C4-2B (cell line): ENCODE measurements at regions not wholly inside any gene's neighbourhood (a gene's known extent, or its start where the extent isn't known, plus 50 kb on each side); places are given as distances from the start of the nearest gene placed in this dataset.

Experiments
- H3K27ac ChIP-seq: fragments of 450-650 bp; 2 replicates; pipeline ENCODE4 v1.5.1; 2017
- CTCF ChIP-seq: fragments of 450-650 bp; conservative IDR thresholded peaks from 2 replicates; pipeline ENCODE4 v1.5.1; 2017; ENCODE audit warnings: mild to moderate bottlenecking
- ZFX ChIP-seq: fragments of 450-650 bp; IDR thresholded peaks from 2 replicates; pipeline ENCODE4 v1.6.1; 2017

DNA sequence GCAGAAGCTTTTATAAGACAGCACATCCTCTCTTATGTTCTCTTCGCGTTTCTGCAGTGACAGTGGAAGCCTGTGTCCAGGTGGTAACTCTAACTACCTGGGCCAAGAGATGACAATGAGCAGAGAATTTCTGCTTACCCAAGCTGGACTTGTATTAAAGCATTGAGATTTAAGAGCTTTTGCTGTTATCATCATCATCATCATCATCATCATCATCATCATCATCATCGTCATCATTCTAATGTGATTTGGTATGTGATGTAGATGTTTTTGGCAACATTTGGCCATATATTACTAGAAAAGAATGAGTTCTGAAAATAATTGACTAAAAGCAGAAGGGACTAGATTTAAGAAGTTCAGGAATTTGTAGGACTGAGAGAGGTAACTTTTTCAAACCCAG, 401.3 kb downstream of the BRINP1 start:
- TF ChIP-seq ZFX (no peak), CTCF (no peak)

DNA sequence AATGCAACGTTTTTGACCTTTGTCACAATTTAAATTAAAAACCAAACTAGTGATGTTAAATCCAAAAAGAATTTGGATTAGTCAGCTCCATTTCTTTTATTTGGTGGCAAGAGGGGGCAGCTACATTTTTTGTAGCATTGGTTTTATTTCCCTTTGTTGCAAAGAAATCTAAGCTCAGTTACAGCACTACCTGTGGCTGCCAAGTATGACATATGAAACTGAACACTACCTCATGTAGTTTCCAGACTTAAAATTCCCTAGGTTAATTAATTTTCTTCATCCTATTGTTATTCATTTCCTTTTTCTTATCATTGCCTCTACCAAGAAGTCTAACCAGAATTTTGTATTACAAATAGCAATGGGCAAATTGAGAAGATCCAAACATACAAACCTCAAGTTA, 393.5 kb downstream of the BRINP1 start:
- no peak overlapping the region for H3K27ac ChIP-seq
- no peak for TF ChIP-seq ZFX
- no peak for TF ChIP-seq CTCF

More for the DNA sequence above, 401.3 kb downstream of the BRINP1 start:
- H3K27ac ChIP-seq, result no peak overlapping the region

DNA sequence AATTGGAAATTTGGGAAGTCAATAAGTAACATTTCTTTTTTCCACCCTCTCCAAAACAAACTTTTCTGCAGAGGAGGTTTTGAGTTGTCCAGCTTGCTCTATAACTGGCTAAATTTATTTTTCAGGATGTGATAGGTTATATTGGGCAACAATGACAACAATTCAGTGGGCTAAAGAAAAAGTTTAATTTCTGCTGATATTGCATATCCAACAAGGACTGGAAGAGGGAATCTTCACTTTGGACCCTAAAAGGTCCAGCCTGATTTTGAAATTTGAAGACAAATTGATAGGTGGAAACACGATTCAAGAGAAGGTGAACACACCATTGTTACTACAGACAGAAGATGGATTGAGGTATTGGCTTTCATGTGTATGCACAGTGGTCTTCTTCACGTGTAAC, 393.1 kb downstream of the BRINP1 start:
- no peak for TF ChIP-seq ZFX
- TF ChIP-seq CTCF, result no peak

DNA sequence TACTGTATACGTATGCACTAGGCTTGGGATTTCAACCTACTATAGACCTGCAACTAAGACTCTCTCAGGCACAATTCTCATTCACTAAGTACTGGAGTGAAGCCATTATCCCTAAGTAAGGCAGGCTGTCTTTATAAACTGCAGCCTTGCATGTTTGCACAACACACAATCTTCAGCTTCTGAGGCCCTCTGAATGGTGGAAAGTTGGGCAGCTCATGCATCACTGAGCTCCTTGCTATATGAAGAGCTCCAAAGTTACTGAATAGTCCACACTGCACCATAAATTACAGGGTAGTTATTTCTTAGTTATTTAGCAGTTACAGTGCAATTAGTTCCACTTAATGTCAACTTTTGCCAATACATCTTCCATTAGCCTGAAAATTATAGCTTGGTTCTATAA, 384.6 kb downstream of the BRINP1 start:
- no peak overlapping the region for H3K27ac ChIP-seq
- no peak for TF ChIP-seq ZFX
- TF ChIP-seq CTCF, result no peak

More for the DNA sequence above, 393.1 kb downstream of the BRINP1 start:
- H3K27ac ChIP-seq, result no peak overlapping the region

DNA sequence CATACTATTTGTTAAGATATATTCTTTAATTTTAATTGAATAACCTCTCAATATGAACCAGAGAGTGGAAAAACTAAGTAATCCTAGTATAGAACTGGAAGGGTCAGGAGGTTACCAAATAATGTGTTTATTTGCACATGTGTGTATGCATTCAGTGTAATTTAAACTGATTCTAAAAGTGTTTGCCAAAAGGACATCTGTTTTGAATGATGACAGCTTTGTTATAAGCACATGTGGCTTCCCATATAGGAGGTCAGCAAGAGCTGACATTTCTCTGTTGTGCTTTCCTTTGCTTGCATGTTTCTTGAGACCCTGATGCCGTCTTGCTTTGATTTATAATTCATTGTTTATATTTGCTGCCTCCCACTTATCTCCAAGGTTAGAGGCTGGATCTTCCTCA, 383.4 kb downstream of the BRINP1 start:
- no peak overlapping the region for H3K27ac ChIP-seq
- no peak for TF ChIP-seq CTCF
- TF ChIP-seq ZFX, result no peak

DNA sequence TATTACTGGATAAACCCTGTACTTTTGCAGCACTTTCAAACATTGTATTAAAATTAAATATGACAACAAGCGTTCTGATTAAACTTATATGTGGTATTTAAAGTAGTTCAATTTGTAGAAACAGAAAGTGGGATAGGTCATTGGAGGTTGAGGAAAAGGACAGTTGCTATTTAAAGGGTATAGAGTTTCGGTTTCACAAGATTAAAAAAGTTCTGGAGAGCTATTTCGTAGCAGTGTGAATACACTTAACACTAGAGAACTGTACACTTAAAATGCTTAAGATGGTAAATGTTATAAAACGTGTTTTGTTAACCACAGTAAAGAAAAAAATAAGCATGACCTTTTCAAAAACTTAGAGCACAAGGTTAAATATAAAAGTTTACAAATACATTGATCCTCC, 382.1 kb downstream of the BRINP1 start:
- H3K27ac ChIP-seq, result no peak overlapping the region
- TF ChIP-seq CTCF (no peak), ZFX (no peak)

DNA sequence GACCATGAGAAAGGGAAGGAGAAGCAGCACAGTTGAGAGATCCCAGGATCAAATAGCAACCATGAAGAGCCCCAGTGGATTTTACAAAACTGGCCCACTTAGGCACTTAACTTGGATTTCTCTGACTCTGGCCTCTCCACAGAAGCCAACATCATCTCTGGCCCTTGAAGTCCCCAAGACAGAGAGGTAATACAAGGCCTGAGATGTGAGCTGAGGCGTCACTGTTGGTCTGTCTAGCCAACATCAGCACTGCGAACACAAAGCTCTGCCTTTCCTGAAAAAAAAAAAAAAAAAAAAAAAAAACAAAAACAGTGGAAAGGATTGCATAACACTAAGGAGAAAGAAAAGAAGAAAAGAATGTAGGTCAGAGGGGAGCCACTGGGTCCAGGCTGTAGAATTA, 378.3 kb downstream of the BRINP1 start:
- H3K27ac ChIP-seq, result no peak overlapping the region
- TF ChIP-seq ZFX (no peak), CTCF (no peak)
